Heart right ventricle (tissue), 16 donors: ENCODE measurements at regions not wholly inside any gene's neighbourhood (a gene's known extent, or its start where the extent isn't known, plus 50 kb on each side); places are given as distances from the start of the nearest gene placed in this dataset.

Source experiments
- ATAC-seq, 8 donors: fragments of 200-7000 bp; cut with Tn5 transposase; one replicate each; pipeline ENCODE4 v1.9.1; 2020; ENCODE audit warnings: mild to moderate bottlenecking in 8 of 8, moderate library complexity in 8 of 8, moderate number of reproducible peaks in 1 of 8
- DNase-seq, 2 donors: peaks; one replicate each; pipeline ENCODE4 v3.0.0-alpha.2; 2020
- H3K27ac ChIP-seq, 10 donors: fragments of 200-600 bp; sonication (generic) in 2 of 10; one replicate each; pipeline versions ENCODE4 v1.5.0 to v1.8.0; 2020 to 2022; ENCODE audit warnings: mild to moderate bottlenecking in 3 of 10
- H3K27me3 ChIP-seq, 7 donors: fragments of 200-600 bp; one replicate each; pipeline ENCODE4 v1.8.0; 2021 to 2022; ENCODE audit warnings: mild to moderate bottlenecking in 2 of 7
- H3K36me3 ChIP-seq, 9 donors: fragments of 200-600 bp; sonication (generic) in 1 of 9; one replicate each; pipeline versions ENCODE4 v1.5.0 to v1.8.0; 2020 to 2022; ENCODE audit warnings: mild to moderate bottlenecking in 2 of 9
- H3K4me1 ChIP-seq, 9 donors: fragments of 200-600 bp; sonication (generic) in 1 of 9; one replicate each; pipeline versions ENCODE4 v1.5.0 to v1.8.0; 2020 to 2022; ENCODE audit warnings: mild to moderate bottlenecking in 4 of 9
- H3K4me3 ChIP-seq, 10 donors: fragments of 200-600 bp; sonication (generic) in 2 of 10; one replicate each; pipeline versions ENCODE4 v1.5.0 to v1.8.0; 2020 to 2022; ENCODE audit warnings: mild to moderate bottlenecking in 7 of 10, moderate library complexity in 2 of 10
- H3K9me3 ChIP-seq, 11 donors: fragments of 200-600 bp in 10 of 11; sonication (generic) in 2 of 11; one replicate each; pipeline versions ENCODE4 v1.5.0 to v1.8.0; 2013 to 2022; ENCODE audit warnings: mild to moderate bottlenecking in 2 of 11, control low read depth in 1 of 11, moderate library complexity in 1 of 11
- CTCF ChIP-seq, 9 donors: fragments of 200-600 bp; sonication (generic) in 2 of 9; IDR thresholded peaks; one replicate each; pipeline versions ENCODE4 v1.5.0 to v1.8.0; 2021 to 2022; ENCODE audit warnings: antibody characterized with exemption in 9 of 9, mild to moderate bottlenecking in 5 of 9, moderate library complexity in 1 of 9
- WGBS, 2 donors: extraction: QIAGEN DNeasy Blood & Tissue Kit; methylation state at CpG; one replicate each; pipeline ENCODE4 v1.1.7; 2013; ENCODE audit warnings: inconsistent platforms in 1 of 2; 5-methylcytosine and 5-hydroxymethylcytosine counted together
- intact Hi-C, 10 donors: fragments of 100-400 bp; cut with DNase I; formaldehyde crosslinking; loops; one replicate each; pipeline versions ENCODE4 v1.11.1 to v1.14.2; 2022
- donor health status: Arrhythmogenic right ventricular cardiomyopathy.
- donor health status: ischemic (EF 13 %, LVEDD 7.1; RV severe dilation, severe dysfunction).
- donor health status: healthy with polysubstance abuse.
- donor health status: DM: no; HTN: yes; CAD: no.
- donor health status: DM: no; HTN: no; CAD: no.
- donor health status: ischemic (EF 25% LVEDD 6.9; RV normal size, moderate dysfunction).
- donor health status: ischemic (EF 25% LVEDD 5.7; RV mildly dilated, moderate dysfunction).
- donor health status: healthy.
- donor health status: DM: yes; HTN: yes; CAD: no.
- donor health status: Ischemic cardiomyopathy.
- donor health status: ischemic (EF 35%, LVEDD 5.7; RV mildly dilated, moderate dysfunction).
- donor health status: nonischemic (EF 11% LVEDD 7.7; RV severe dilation, severe dysfunction).
- donor health status: DM: yes; HTN: yes; CAD: no.
- donor health status: PGD.
- donor health status: ischemic (EF 29% LVEDD 5.4; RV normal size, mild dysfunction).
- donor health status: nonischemic (EF 23%, LVEDD 6.1; RV moderate dilation, normal function).

- no peak for DNase-seq
- TF ChIP-seq CTCF (IDR thresholded peaks at IDR 0.05): no peak
- Histone ChIP-seq H3K4me1 (peaks cover 0 to 6% (median 0%) of the 10 kb centered on the region in 9 donors), H3K4me3 (no peak overlapping the region), H3K27me3 (no peaks in the 10 kb centered on the region), H3K36me3 (no peaks in the 10 kb centered on the region), H3K9me3 (no peaks in the 10 kb centered on the region), H3K27ac (no peak overlapping the region)
- peak in 1 of 8 donors; percentile 73 for ATAC-seq
- 39 to 51% methylated on average over 4 of the region's 4 CpGs for WGBS, 2 donors
- intact Hi-C loops: loop anchor here in 1 of 10 donors (5.0 kb wide), 1 partner anchor 866 kb away; no protein-coding TSS in a partner anchor
Measured at GRCh38 chr2:138356178-138356577, 145.4 kb upstream of the SPOPL start.

- intact Hi-C loops: loop anchor here in 1 of 10 donors (5.0 kb wide), 1 partner anchor 863 kb away; no protein-coding TSS in a partner anchor
- H3K27ac ChIP-seq: no peak overlapping the region
- H3K36me3 ChIP-seq: no peaks in the 10 kb centered on the region
- no peak overlapping the region for H3K4me3 ChIP-seq
- no peaks in the 10 kb centered on the region for H3K9me3 ChIP-seq
- peaks cover 0 to 6% (median 0%) of the 10 kb centered on the region in 9 donors for H3K4me1 ChIP-seq
- no peak for TF ChIP-seq CTCF (IDR thresholded peaks at IDR 0.05)
- no peak for DNase-seq
- 94 to 96% methylated on average over 1 of the region's 1 CpG for WGBS, 2 donors
- no peak for ATAC-seq
- H3K27me3 ChIP-seq: no peaks in the 10 kb centered on the region
Measured at GRCh38 chr2:138359532-138359931, 142.0 kb upstream of the SPOPL start.

- no peak overlapping the region for H3K27ac ChIP-seq
- H3K9me3 ChIP-seq: no peaks in the 10 kb centered on the region
- ATAC-seq: peak in 1 of 8 donors; percentile 65
- WGBS, 2 donors: 94 to 100% methylated on average over 1 of the region's 1 CpG
- intact Hi-C loops: no loop called here
- H3K27me3 ChIP-seq: no peaks in the 10 kb centered on the region
- no peak for DNase-seq
- H3K4me3 ChIP-seq: no peak overlapping the region
- TF ChIP-seq CTCF (IDR thresholded peaks at IDR 0.05): no peak
- H3K36me3 ChIP-seq: no peaks in the 10 kb centered on the region
- peaks cover 0 to 3% (median 0%) of the 10 kb centered on the region in 9 donors for H3K4me1 ChIP-seq
Measured at GRCh38 chr2:138364554-138365162, 136.9 kb upstream of the SPOPL start.

- no peak overlapping the region for H3K27ac ChIP-seq
- ATAC-seq: no peak
- no peak for DNase-seq
- H3K4me3 ChIP-seq: no peak overlapping the region
- H3K27me3 ChIP-seq: no peaks in the 10 kb centered on the region
- no peaks in the 10 kb centered on the region for H3K36me3 ChIP-seq
- peaks cover 0 to 3% (median 0%) of the 10 kb centered on the region in 9 donors for H3K4me1 ChIP-seq
- TF ChIP-seq CTCF (IDR thresholded peaks at IDR 0.05): no peak
- WGBS, 2 donors: 67 to 71% methylated on average over 3 of the region's 3 CpGs
- H3K9me3 ChIP-seq: no peaks in the 10 kb centered on the region
- intact Hi-C loops: no loop called here
Measured at GRCh38 chr2:138365581-138365980, 136.0 kb upstream of the SPOPL start.
